ENCODE measurements at regions not wholly inside any gene's neighbourhood (a gene's known extent, or its start where the extent isn't known, plus 50 kb on each side); places are given as distances from the start of the nearest gene placed in this dataset.

- Histone ChIP-seq H3K4me1 (ENCODE audit: insufficient read depth, low read length, poor library complexity, severe bottlenecking) (no peaks in the 10 kb centered on the region), H3K4me3 (ENCODE audit: low read depth, low read length, poor library complexity, severe bottlenecking) (no peak overlapping the region), H3K27me3 (replicated peaks; ENCODE audit: insufficient read depth, low read depth, low read length, poor library complexity) (peaks cover 9% of the 10 kb centered on the region), H3K9me3 (ENCODE audit: low read depth, low read length, poor library complexity, severe bottlenecking) (no peaks in the 10 kb centered on the region), H3K27ac (ENCODE audit: low read depth, low read length, poor library complexity, severe bottlenecking) (no peak overlapping the region), H3K36me3 (ENCODE audit: insufficient read depth, low read length, poor library complexity, severe bottlenecking) (no peaks in the 10 kb centered on the region)
- ChIA-PET POLR2A (ENCODE audit: low non-redundant PET) (no interaction called here), CTCF (no interaction called here)
- intact Hi-C loops (cut with micrococcal nuclease; ENCODE audit: unreplicated experiment) = no loop called here
- no TSS peak for BruUV-seq (replicated peaks)
- no peak for DNase-seq (ENCODE audit: low spot score)
- no peak for TF ChIP-seq CTCF (conservative IDR thresholded peaks at IDR 0.05; ENCODE audit: low read depth, low read length)
- no peak for TF ChIP-seq EZH2 (IDR thresholded peaks at IDR 0.05; ENCODE audit: borderline replicate concordance, low read depth, low read length, poor library complexity, severe bottlenecking)
These were observed 254.4 kb upstream of the CSF3R start for GRCh38 chr1:36737038-36737555.

- no peak for DNase-seq (ENCODE audit: low spot score)
- H3K4me3 ChIP-seq (ENCODE audit: low read depth, low read length, poor library complexity, severe bottlenecking) = no peak overlapping the region
- no peaks in the 10 kb centered on the region for H3K9me3 ChIP-seq (ENCODE audit: low read depth, low read length, poor library complexity, severe bottlenecking)
- H3K36me3 ChIP-seq (ENCODE audit: insufficient read depth, low read length, poor library complexity, severe bottlenecking) = no peaks in the 10 kb centered on the region
- no peak overlapping the region for H3K27ac ChIP-seq (ENCODE audit: low read depth, low read length, poor library complexity, severe bottlenecking)
- TF ChIP-seq CTCF (conservative IDR thresholded peaks at IDR 0.05; ENCODE audit: low read depth, low read length) = no peak
- TF ChIP-seq EZH2 (IDR thresholded peaks at IDR 0.05; ENCODE audit: borderline replicate concordance, low read depth, low read length, poor library complexity, severe bottlenecking) = no peak
- ChIA-PET CTCF (no interaction called here), POLR2A (ENCODE audit: low non-redundant PET) (no interaction called here)
- H3K4me1 ChIP-seq (ENCODE audit: insufficient read depth, low read length, poor library complexity, severe bottlenecking) = no peaks in the 10 kb centered on the region
- intact Hi-C loops (cut with micrococcal nuclease; ENCODE audit: unreplicated experiment) = no loop called here
- no TSS peak for BruUV-seq (replicated peaks)
- peaks cover 9% of the 10 kb centered on the region for H3K27me3 ChIP-seq (replicated peaks; ENCODE audit: insufficient read depth, low read depth, low read length, poor library complexity)
These were observed 253.4 kb upstream of the CSF3R start for GRCh38 chr1:36735939-36736730.

GRCh38 chr1:36735436-36735835, 252.7 kb upstream of the CSF3R start:
- no peak overlapping the region for H3K27ac ChIP-seq (ENCODE audit: low read depth, low read length, poor library complexity, severe bottlenecking)
- no peak for DNase-seq (ENCODE audit: low spot score)
- H3K27me3 ChIP-seq (replicated peaks; ENCODE audit: insufficient read depth, low read depth, low read length, poor library complexity) = peaks cover 9% of the 10 kb centered on the region
- no peaks in the 10 kb centered on the region for H3K36me3 ChIP-seq (ENCODE audit: insufficient read depth, low read length, poor library complexity, severe bottlenecking)
- no peak overlapping the region for H3K4me3 ChIP-seq (ENCODE audit: low read depth, low read length, poor library complexity, severe bottlenecking)
- POLR2A ChIA-PET (ENCODE audit: low non-redundant PET) = no interaction called here
- CTCF ChIA-PET = no interaction called here
- no peaks in the 10 kb centered on the region for H3K4me1 ChIP-seq (ENCODE audit: insufficient read depth, low read length, poor library complexity, severe bottlenecking)
- intact Hi-C loops (cut with micrococcal nuclease; ENCODE audit: unreplicated experiment) = no loop called here
- no TSS peak for BruUV-seq (replicated peaks)
- TF ChIP-seq CTCF (conservative IDR thresholded peaks at IDR 0.05; ENCODE audit: low read depth, low read length) (no peak), EZH2 (IDR thresholded peaks at IDR 0.05; ENCODE audit: borderline replicate concordance, low read depth, low read length, poor library complexity, severe bottlenecking) (no peak)
- H3K9me3 ChIP-seq (ENCODE audit: low read depth, low read length, poor library complexity, severe bottlenecking) = no peaks in the 10 kb centered on the region

Measured in A673 (cell line).